HEK293T (cell line): ENCODE measurements at regions not wholly inside any gene's neighbourhood (a gene's known extent, or its start where the extent isn't known, plus 50 kb on each side); places are given as distances from the start of the nearest gene placed in this dataset.
A peak's percentile ranks its signal among the peaks of the same experiment; 100 is the strongest.

ENCODE experiments used
- CTCF ChIA-PET: fragments of 350-600 bp; formaldehyde crosslinking; extraction: SDS; loops from one replicate; lab custom pipeline; 2021; ENCODE audit warnings: antibody characterized with exemption, inconsistent platforms; lab: Yijun Ruan, JAX
- POLR2A ChIA-PET: fragments of 350-600 bp; formaldehyde crosslinking; extraction: SDS; loops from one replicate; lab custom pipeline; 2020; ENCODE audit warnings: antibody characterized with exemption, inconsistent platforms; lab: Yijun Ruan, JAX
- DNase-seq: peaks from one replicate; pipeline ENCODE4 v3.0.0; 2012; ENCODE audit warnings: mixed read lengths; ENCODE audit errors: extremely low spot score
- ARNT ChIP-seq: fragments of 450-650 bp; IDR thresholded peaks from 2 replicates; pipeline ENCODE4 v1.6.1; 2017; ENCODE audit warnings: mild to moderate bottlenecking
- BHLHE40 ChIP-seq: fragments of 450-650 bp; IDR thresholded peaks from 2 replicates; pipeline ENCODE4 v1.6.1; 2016; ENCODE audit warnings: mild to moderate bottlenecking, moderate library complexity, borderline replicate concordance
- CTBP1 ChIP-seq: fragments of 450-650 bp; IDR thresholded peaks from 2 replicates; pipeline ENCODE4 v1.6.1; 2016; ENCODE audit warnings: borderline replicate concordance
- ELF4 ChIP-seq: fragments of 450-650 bp; IDR thresholded peaks from 2 replicates; pipeline ENCODE4 v1.6.1; 2017; ENCODE audit warnings: antibody characterized with exemption
- FOXA1 ChIP-seq: fragments of 450-650 bp; IDR thresholded peaks from 2 replicates; pipeline ENCODE4 v1.6.1; 2016; ENCODE audit warnings: mild to moderate bottlenecking
- FOXK2 ChIP-seq: fragments of 450-650 bp; IDR thresholded peaks from 2 replicates; pipeline ENCODE4 v1.6.1; 2016; ENCODE audit warnings: mild to moderate bottlenecking
- FOXM1 ChIP-seq: fragments of 450-650 bp; IDR thresholded peaks from 2 replicates; pipeline ENCODE4 v1.6.1; 2017; ENCODE audit warnings: mild to moderate bottlenecking, borderline replicate concordance
- HDGF ChIP-seq: fragments of 450-650 bp; IDR thresholded peaks from 2 replicates; pipeline ENCODE4 v1.6.1; 2017; ENCODE audit warnings: antibody characterized with exemption, borderline replicate concordance
- L3MBTL2 ChIP-seq: fragments of 450-650 bp; conservative IDR thresholded peaks from 2 replicates; pipeline ENCODE4 v1.6.1; 2016; ENCODE audit warnings: mild to moderate bottlenecking
- LEF1 ChIP-seq: fragments of 450-650 bp; IDR thresholded peaks from 2 replicates; pipeline ENCODE4 v1.6.1; 2017; ENCODE audit warnings: mild to moderate bottlenecking, borderline replicate concordance
- NFRKB ChIP-seq: fragments of 450-650 bp; IDR thresholded peaks from 2 replicates; pipeline ENCODE4 v1.6.1; 2016; ENCODE audit warnings: mild to moderate bottlenecking, moderate library complexity
- SP1 ChIP-seq: fragments of 450-650 bp; IDR thresholded peaks from 2 replicates; pipeline ENCODE4 v1.6.1; 2017
- SUZ12 ChIP-seq: fragments of 450-650 bp; IDR thresholded peaks from 2 replicates; pipeline ENCODE4 v1.6.1; 2016; ENCODE audit warnings: mild to moderate bottlenecking
- TARDBP ChIP-seq: fragments of 450-650 bp; IDR thresholded peaks from 2 replicates; pipeline ENCODE4 v1.6.1; 2016
- ZNF384 ChIP-seq: fragments of 450-650 bp; IDR thresholded peaks from 2 replicates; pipeline ENCODE4 v1.6.1; 2016
- TF ChIP-seq, protein P1 (sequence below): fragments of 450-650 bp; IDR thresholded peaks from 2 replicates; pipeline ENCODE4 v1.6.1; 2016

DNA sequence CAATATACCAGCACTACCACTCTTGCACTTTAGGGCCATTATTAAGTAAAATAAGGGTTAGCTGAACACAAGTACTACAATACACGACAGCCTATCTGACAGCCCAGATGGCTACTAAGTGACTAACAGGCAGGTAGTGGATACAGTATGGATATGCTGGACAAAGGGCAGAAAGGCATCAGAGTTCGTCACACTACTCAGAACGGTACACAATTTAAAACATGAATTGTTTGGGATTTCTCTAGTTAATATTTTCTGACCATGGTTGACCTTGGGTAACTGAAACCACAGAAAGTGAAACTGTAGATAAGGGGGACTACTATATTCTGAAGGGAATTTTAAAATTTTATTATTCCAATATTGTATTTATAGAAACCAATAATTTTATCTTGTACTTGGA, 101.3 kb upstream of the SKAP2 start:
- ChIA-PET CTCF (no interaction called here), POLR2A (no interaction called here)
- no peak for TF ChIP-seq FOXA1
- no peak for TF ChIP-seq ZNF384
- TF ChIP-seq BHLHE40 = no peak
- TF ChIP-seq HDGF = no peak
- no peak for TF ChIP-seq SUZ12
- TF ChIP-seq SP1 = no peak
- no peak for DNase-seq

DNA sequence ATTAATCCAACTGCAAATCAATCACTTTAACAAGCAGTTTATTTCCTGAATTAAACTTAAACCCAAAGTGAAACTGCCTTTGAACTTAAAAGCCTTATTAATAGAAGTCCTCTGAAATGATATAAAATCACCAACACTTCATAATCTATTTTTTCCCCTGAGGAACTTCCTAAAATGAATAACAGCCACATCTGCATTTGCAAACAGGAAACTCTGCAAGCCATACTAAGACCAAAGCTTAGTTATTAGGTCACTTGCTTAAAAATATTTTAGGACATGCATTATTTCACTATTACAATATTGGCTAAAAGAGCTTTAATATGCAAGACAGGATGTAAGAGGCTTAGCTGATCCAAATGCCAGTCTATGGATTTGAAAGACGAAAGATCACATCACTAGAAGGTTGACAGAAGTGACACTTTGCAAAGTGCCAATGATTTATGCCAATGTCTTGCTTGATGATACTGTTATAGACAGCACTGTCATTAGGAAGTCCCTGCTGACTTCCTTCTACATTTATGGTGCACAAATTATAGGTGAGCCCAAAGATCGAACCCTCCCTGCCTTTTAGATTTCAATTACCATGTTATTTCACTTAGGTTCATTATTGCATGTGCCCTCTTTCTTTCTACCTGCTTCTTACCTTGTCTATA, 99.9 kb upstream of the SKAP2 start:
- TF ChIP-seq, protein P1, sequence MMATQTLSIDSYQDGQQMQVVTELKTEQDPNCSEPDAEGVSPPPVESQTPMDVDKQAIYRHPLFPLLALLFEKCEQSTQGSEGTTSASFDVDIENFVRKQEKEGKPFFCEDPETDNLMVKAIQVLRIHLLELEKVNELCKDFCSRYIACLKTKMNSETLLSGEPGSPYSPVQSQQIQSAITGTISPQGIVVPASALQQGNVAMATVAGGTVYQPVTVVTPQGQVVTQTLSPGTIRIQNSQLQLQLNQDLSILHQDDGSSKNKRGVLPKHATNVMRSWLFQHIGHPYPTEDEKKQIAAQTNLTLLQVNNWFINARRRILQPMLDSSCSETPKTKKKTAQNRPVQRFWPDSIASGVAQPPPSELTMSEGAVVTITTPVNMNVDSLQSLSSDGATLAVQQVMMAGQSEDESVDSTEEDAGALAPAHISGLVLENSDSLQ = peak; percentile 42
- TF ChIP-seq FOXA1 = no peak
- CTCF ChIA-PET = no interaction called here
- no peak for DNase-seq
- POLR2A ChIA-PET = no interaction called here

DNA sequence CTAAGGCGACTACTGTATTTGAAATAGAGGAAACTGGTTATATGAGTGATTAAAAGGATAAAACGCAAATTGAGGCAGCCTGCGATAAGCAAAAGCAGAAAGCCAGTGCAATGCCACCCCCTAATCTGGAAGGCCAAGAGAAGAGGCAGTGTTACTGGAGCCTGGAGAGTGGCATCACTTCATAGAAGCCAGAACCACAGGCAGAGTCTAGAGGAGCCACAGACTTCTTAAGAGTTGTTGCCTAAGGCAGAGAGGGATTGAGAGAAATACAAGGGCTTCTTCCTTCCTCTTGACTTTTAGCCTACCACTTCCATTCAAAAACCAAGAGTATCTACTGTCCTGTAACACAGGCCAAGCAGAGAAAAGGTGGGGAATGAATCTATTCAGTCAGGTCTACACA, 94.9 kb upstream of the SKAP2 start:
- no peak for DNase-seq
- CTCF ChIA-PET = no interaction called here
- TF ChIP-seq CTBP1 = no peak
- POLR2A ChIA-PET = no interaction called here

DNA sequence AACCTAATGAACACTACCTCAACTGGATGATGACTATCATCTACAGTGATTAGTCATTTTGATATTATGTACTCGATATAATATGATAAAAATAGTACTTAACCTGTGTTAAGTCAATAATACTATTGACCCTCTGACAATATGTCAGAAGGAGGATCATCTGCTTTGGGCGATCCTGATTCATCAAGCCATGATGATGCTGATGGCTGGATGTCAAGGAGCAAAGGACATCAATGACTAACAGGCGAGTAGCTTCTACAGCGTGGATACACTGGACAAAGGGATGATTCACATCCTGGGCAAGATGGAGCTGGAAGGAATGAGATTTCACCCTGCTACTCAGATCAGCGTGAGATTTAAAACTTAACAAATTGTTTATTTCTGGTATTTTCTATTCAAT, 94.4 kb upstream of the SKAP2 start:
- no peak for DNase-seq
- ChIA-PET POLR2A (interaction anchor here (0.6 kb wide), 1 partner anchor 200 kb away, joined by 3 read pairs; no protein-coding TSS in a partner anchor), CTCF (no interaction called here)
- no peak for TF ChIP-seq L3MBTL2
- no peak for TF ChIP-seq ARNT
- TF ChIP-seq HDGF = no peak
- no peak for TF ChIP-seq NFRKB
- TF ChIP-seq SP1 = no peak
- no peak for TF ChIP-seq ZNF384
- TF ChIP-seq ELF4 = no peak
- TF ChIP-seq, protein P1 = no peak
- TF ChIP-seq SUZ12 = no peak
- no peak for TF ChIP-seq LEF1
- TF ChIP-seq BHLHE40 = no peak
- TF ChIP-seq FOXK2 = no peak
- no peak for TF ChIP-seq FOXA1
- no peak for TF ChIP-seq CTBP1
- TF ChIP-seq TARDBP = no peak
- TF ChIP-seq FOXM1 = no peak

DNA sequence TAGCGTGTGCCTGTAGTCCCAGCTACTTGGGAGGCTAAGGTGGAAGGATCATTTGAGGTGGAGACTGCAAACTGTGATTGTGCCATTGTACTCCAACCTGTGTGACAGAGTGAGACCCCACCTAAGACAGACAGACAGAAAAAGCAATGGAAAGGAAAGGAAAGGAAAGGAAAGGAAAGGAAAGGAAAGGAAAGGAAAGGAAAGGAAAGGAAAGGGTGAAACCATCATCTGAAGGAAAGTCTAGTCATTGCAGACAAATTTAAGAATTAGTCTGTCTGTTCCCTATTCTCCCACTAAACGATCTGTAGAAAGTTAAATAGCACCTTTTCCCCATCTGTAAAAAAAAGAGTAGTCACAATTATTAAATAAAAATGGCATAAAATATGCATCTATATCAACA, 91.1 kb upstream of the SKAP2 start:
- DNase-seq = no peak
- POLR2A ChIA-PET = no interaction called here
- TF ChIP-seq BHLHE40 = no peak
- no peak for TF ChIP-seq ELF4
- no peak for TF ChIP-seq L3MBTL2
- CTCF ChIA-PET = interaction anchor here (1.0 kb wide), 1 partner anchor 16 kb away, joined by 5 read pairs; no protein-coding TSS in a partner anchor

DNA sequence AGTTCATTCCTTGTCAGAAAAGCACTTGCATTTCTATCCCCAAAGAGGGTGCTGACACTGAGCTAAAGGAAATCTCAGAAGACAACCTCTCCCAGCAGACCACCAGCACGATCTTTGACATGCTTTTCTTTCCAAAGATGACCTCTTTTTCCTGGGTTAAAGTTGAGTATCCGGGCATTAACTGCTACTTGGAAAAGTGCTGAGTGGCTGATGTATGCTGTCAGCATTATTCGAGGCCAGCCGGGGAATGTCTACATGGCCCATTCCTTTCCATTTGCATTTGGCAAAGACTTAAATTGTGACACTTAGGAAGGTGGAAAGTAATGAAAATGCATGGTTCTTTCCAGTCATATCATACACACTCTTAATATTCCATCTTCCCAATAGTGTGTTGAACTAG, 90.6 kb upstream of the SKAP2 start:
- no peak for DNase-seq
- TF ChIP-seq ZNF384 (no peak), FOXM1 (no peak), HDGF (no peak), BHLHE40 (no peak), NFRKB (no peak), SP1 (no peak), CTBP1 (no peak), FOXA1 (no peak), ARNT (no peak), FOXK2 (no peak), LEF1 (no peak), SUZ12 (no peak), ELF4 (no peak), L3MBTL2 (no peak), TARDBP (no peak)
- TF ChIP-seq, protein P1 = no peak
- CTCF ChIA-PET = interaction anchor here (1.0 kb wide), 1 partner anchor 15 kb away, joined by 5 read pairs; no protein-coding TSS in a partner anchor
- POLR2A ChIA-PET = no interaction called here

DNA sequence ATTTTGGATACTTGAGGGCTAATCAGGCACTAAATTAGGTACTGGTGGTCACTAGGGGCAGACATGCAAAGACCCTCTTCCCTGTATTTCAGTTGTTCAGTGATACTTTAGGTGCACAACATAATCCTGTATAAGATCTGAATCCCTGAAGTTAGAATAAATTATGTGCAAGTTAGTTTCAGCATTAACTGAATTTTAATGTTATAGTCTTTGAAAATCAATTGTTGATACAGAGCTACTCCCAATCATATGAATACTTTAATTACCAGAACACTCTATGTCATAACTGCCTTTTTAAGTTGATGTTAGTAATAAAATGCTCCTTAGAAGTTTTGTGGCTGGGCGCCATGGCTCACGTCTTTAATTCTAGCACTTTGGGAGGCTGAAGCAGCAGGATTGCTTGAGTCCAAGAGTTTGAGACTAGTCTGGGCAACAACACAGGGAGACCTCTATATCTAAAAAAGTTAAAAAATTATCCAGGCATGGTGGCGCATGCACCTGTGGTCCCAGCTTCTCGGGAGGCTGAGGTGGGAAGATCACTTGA, 87.1 kb upstream of the SKAP2 start:
- TF ChIP-seq HDGF = no peak
- no peak for DNase-seq
- ChIA-PET CTCF (interaction anchor here (0.6 to 0.7 kb wide), 2 partner anchors 43 to 101 kb away, joined by 3 read pairs; no protein-coding TSS in a partner anchor), POLR2A (no interaction called here)
